ENCODE measurements at regions not wholly inside any gene's neighbourhood (a gene's known extent, or its start where the extent isn't known, plus 50 kb on each side); places are given as distances from the start of the nearest gene placed in this dataset.
"Not testable (repeated sequence)": the region's sequence is repeated elsewhere in the genome, so short reads cannot be mapped to it uniquely, and the experiment has no call there.

DNA sequence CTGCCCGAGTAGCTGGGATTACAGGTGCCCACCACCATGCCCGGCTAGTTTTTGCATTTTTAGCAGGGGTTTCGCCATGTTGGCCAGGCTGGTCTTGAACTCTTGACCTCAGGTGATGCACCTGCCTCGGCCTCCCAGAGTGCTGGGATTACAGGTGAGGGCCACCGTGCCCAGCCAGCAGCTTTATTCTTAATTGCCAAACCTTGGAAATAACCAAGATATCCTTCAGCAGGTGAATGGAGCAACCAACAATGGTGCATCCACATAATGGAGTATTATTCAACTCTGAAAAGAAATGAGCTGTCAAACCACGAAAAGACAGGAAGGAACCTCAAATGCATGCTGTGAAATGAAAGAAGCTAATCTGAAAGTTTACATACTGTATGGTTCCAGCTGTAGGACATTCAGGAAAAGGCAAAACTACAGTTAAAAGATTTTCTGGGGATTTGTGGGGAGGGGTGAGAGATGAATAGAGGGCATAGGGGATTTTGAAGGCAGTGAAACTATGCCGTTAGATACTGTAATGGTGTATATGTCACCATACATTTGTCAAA is 118.8 kb upstream of the CCND2 start:
- TF ChIP-seq CTCF (IDR thresholded peaks at IDR 0.05; ENCODE audit: unreplicated experiment), result no peak
- H3K9me3 Mint-ChIP-seq (ENCODE audit: unreplicated experiment), result no peaks in the 10 kb centered on the region
- H3K27ac Mint-ChIP-seq (ENCODE audit: unreplicated experiment), result no peak overlapping the region
- DNase-seq (ENCODE audit: low spot score), result no peak
- no peaks in the 10 kb centered on the region for H3K36me3 Mint-ChIP-seq (ENCODE audit: low read depth, unreplicated experiment)
- H3K27me3 Mint-ChIP-seq (ENCODE audit: unreplicated experiment), result peaks cover 5% of the 10 kb centered on the region
- H3K4me1 Mint-ChIP-seq (ENCODE audit: unreplicated experiment), result peaks cover 4% of the 10 kb centered on the region
- no peak overlapping the region for H3K4me3 Mint-ChIP-seq (ENCODE audit: unreplicated experiment)

DNA sequence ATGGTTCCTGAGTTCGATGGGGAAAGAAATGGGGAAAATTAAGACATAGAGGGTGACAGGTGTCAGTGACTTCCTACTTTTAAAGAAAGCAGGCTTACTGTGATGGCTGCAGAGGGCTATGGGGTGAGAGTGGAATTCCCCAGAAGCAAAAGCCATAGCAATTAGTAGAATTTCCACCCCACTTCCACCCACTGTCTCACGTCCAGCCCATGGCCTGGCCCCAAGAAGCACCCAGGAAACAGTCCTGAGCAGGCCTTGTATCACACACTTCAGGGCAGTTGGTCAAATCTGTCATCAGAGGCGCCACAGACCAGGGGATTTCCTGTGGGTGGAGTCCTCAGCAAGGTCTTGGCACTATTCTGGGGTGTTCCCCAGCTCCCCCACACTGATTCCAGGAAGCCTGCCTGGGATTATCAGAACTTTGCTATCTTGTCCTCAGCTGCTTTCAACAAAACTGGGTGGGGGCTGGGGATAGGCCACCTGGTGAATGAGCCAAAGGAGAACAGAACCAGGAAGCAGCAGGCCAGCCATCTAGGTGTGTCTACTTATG is 120.1 kb upstream of the CCND2 start:
- H3K4me3 Mint-ChIP-seq (ENCODE audit: unreplicated experiment), result no peak overlapping the region
- no peak for TF ChIP-seq CTCF (IDR thresholded peaks at IDR 0.05; ENCODE audit: unreplicated experiment)
- no peak for DNase-seq (ENCODE audit: low spot score)
- H3K36me3 Mint-ChIP-seq (ENCODE audit: low read depth, unreplicated experiment), result no peaks in the 10 kb centered on the region
- no peaks in the 10 kb centered on the region for H3K9me3 Mint-ChIP-seq (ENCODE audit: unreplicated experiment)
- no peak overlapping the region for H3K27ac Mint-ChIP-seq (ENCODE audit: unreplicated experiment)
- H3K27me3 Mint-ChIP-seq (ENCODE audit: unreplicated experiment), result peaks cover 5% of the 10 kb centered on the region
- peaks cover 8% of the 10 kb centered on the region for H3K4me1 Mint-ChIP-seq (ENCODE audit: unreplicated experiment)

DNA sequence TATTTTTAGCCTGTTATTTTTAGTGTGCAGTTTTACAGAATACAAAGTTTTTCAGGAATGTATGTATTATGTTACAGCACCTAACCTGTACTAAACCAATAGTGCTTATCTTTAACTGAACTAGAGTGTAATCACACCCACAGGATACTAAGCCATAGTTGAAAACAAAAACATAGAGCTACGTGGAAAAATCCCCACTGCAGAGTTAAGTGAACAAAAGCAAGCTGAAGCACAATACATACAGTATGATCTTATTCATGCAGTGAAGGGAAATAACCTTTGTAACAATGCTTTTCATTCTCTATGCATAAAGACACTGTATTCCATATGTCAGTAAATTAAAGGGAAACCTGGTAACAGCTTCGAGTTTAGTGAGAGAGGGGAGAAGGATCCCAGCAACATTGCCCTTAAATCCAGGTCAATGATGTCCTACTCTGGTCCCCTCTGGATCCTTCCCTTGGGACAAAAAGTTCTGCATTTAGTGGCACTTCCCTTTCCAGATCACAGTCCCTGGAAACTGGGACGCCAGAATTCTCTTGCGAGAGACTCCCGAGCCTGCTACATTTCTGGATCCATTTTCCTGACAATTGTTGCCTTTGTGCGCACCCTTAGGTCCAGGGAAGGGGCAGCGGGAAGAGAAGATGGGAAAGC is 121.3 kb upstream of the CCND2 start:
- peaks cover 16% of the 10 kb centered on the region for H3K4me1 Mint-ChIP-seq (ENCODE audit: unreplicated experiment)
- no peak for DNase-seq (ENCODE audit: low spot score)
- H3K36me3 Mint-ChIP-seq (ENCODE audit: low read depth, unreplicated experiment), result no peaks in the 10 kb centered on the region
- no peak overlapping the region for H3K27ac Mint-ChIP-seq (ENCODE audit: unreplicated experiment)
- no peaks in the 10 kb centered on the region for H3K9me3 Mint-ChIP-seq (ENCODE audit: unreplicated experiment)
- no peak overlapping the region for H3K4me3 Mint-ChIP-seq (ENCODE audit: unreplicated experiment)
- no peak for TF ChIP-seq CTCF (IDR thresholded peaks at IDR 0.05; ENCODE audit: unreplicated experiment)
- peaks cover 7% of the 10 kb centered on the region for H3K27me3 Mint-ChIP-seq (ENCODE audit: unreplicated experiment)

DNA sequence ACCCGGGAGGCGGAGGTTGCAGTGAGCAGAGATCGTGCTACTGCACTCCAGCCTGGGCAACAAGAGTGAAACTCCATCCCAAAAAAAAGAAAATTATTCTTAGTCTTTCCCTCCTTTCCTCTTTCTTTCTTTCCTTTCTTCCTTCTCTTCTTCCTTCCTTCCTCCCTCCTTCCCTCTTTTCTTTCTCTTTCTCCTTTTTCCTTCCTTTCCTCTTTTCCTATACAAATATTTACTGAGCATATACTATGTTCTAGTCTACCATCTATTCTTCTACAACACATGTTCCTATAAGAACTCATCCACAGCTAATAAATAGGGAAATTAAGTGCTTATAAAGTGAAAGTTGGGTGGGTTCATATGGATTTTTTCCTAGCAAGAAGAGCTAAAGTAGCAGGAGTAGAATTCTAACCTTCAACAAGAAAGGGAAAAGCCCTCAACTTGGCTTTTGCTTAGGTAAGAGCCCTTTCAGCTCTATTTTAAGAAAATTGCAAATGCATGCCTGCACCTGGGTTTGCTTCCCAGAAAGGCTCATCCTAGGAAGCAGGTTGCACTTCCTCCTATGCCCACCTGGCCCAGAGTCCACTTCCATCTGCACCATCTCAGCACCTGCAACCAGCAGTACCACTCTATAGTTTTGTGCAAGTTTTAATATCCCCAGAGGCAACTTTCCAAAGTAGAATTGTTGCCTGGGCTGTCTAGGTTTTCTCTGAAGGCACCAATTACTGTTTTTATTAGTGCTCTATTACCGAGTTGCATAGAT is 122.0 kb upstream of the CCND2 start:
- DNase-seq (ENCODE audit: low spot score), result no peak
- no peak for TF ChIP-seq CTCF (IDR thresholded peaks at IDR 0.05; ENCODE audit: unreplicated experiment)
- Mint-ChIP-seq H3K4me3 (ENCODE audit: unreplicated experiment) (no peak overlapping the region), H3K4me1 (ENCODE audit: unreplicated experiment) (peaks cover 21% of the 10 kb centered on the region), H3K9me3 (ENCODE audit: unreplicated experiment) (no peaks in the 10 kb centered on the region), H3K27me3 (ENCODE audit: unreplicated experiment) (peaks cover 7% of the 10 kb centered on the region), H3K27ac (ENCODE audit: unreplicated experiment) (no peak overlapping the region), H3K36me3 (ENCODE audit: low read depth, unreplicated experiment) (no peaks in the 10 kb centered on the region)

GRCh38 chr12:4150355-4150754 is 123.2 kb upstream of the CCND2 start:
- not testable (repeated sequence) for DNase-seq (ENCODE audit: low spot score); H3K4me3 Mint-ChIP-seq (ENCODE audit: unreplicated experiment); H3K27me3 Mint-ChIP-seq (ENCODE audit: unreplicated experiment); H3K36me3 Mint-ChIP-seq (ENCODE audit: low read depth, unreplicated experiment); H3K27ac Mint-ChIP-seq (ENCODE audit: unreplicated experiment); H3K9me3 Mint-ChIP-seq (ENCODE audit: unreplicated experiment)
- peaks cover 21% of the 10 kb centered on the region for H3K4me1 Mint-ChIP-seq (ENCODE audit: unreplicated experiment)
